GM18517 (cell line): ENCODE measurements at regions not wholly inside any gene's neighbourhood (a gene's known extent, or its start where the extent isn't known, plus 50 kb on each side); places are given as distances from the start of the nearest gene placed in this dataset.
"Not testable (repeated sequence)": the region's sequence is repeated elsewhere in the genome, so short reads cannot be mapped to it uniquely, and the experiment has no call there.

ENCODE experiments used
- ATAC-seq: cut with Tn5 transposase; IDR thresholded peaks from one replicate; pipeline ENCODE4 v1.9.1; 2021; ENCODE audit warnings: mild to moderate bottlenecking, moderate library complexity; ENCODE audit not compliant: unreplicated experiment

- no peak for ATAC-seq
Measured at GRCh38 chr3:173217127-173217526, 76.1 kb upstream of the SPATA16 start.

GRCh38 chr3:173216063-173216462 is 75.0 kb upstream of the SPATA16 start:
- no peak for ATAC-seq

- no peak for ATAC-seq
Measured at GRCh38 chr3:173214576-173214975, 73.5 kb upstream of the SPATA16 start.

- ATAC-seq: no peak
Measured at GRCh38 chr3:173199568-173199967, 58.5 kb upstream of the SPATA16 start.

- ATAC-seq: not testable (repeated sequence)
Measured at GRCh38 chr3:173194868-173195267, 53.8 kb upstream of the SPATA16 start.

- no peak for ATAC-seq
Measured at GRCh38 chr3:173191611-173192010, 50.6 kb upstream of the SPATA16 start.
